HG03521 (cell line): ENCODE measurements at regions not wholly inside any gene's neighbourhood (a gene's known extent, or its start where the extent isn't known, plus 50 kb on each side); places are given as distances from the start of the nearest gene placed in this dataset.

Source experiments
- ATAC-seq: cut with Tn5 transposase; IDR thresholded peaks from one replicate; pipeline ENCODE4 v1.9.1; 2021; ENCODE audit warnings: mild to moderate bottlenecking, moderate library complexity; ENCODE audit not compliant: unreplicated experiment

GRCh38 chr2:236712961-236713673, 143.5 kb downstream of the ACKR3 start:
- ATAC-seq = no peak

DNA sequence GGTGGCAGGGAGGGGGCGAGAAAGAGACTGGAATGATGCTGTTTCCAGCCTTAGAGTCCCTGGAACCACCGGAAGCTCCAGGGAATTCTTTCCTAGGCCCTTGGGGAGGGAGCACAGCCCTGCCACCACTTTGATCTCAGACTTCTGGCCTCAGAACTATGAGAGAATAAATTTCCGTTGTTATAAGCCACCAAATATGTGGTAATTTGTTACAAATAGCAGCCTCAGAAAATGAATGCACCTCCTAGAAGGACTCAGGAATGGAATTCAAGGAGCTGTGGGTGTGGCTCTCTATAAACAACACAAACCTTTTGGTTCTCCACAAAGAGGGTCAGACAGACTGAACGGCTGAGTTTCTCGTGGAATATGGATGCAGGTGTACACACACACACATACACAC, 144.5 kb downstream of the ACKR3 start:
- no peak for ATAC-seq

GRCh38 chr2:236715077-236715476, 145.5 kb downstream of the ACKR3 start:
- no peak for ATAC-seq

- no peak for ATAC-seq
These were observed 145.9 kb downstream of the ACKR3 start for GRCh38 chr2:236715491-236715961.

DNA sequence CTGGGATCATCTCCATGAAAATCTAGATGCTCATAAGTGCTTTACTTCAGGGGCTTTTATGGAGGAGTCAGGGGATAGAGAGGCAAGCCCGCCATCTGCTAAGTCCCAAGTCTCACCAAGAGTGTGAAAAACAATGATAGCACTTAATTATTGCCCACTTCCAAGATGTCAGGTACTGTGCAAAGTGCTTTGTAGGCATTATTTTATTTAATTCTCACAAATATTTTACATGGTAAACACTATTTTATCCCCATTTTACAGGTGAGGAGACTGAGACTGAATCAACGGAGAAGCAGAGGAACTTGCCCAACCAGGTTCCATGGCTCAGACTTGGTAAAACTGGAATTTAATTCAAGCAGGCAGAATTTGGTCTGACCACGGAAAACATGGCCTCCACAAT, 147.5 kb downstream of the ACKR3 start:
- no peak for ATAC-seq

- no peak for ATAC-seq
These were observed 148.1 kb downstream of the ACKR3 start for GRCh38 chr2:236717729-236718128.

DNA sequence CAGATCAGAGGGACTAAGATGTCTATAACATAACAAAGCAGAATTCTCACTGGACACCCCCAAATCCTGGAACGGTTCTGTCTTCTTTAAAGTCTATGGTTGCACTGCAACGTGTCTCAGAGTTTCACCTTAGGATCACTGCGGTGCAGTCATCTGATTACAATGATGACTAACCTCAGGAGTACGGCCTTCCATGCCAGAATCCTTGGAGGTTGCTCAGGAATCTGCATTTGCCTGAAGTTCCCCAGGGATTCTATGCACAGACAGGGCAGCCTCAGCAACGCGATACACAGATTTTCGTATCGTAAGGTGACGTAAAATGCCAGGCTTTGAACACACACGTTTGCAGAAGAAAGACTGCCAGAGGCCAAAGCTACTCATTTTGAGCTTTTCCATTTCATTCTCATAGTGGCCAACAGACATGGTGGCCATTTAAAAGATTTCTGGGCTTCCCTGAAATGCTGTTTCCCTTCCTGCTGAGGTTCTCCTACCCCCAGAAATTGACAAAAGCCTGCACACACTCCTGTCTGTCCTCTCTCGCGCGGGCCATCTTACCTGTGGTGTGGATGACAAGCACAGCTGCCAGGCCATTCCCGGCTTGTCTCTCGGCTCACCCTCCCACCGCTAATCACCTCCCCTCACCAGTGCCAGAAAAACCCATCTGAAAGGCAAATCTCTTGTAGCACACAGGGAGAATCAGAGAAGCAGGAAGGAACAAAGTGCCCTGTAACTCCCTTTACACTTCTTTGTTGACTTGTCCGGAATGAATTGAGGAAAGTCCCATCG, 148.8 kb downstream of the ACKR3 start:
- ATAC-seq = no peak

GRCh38 chr2:236719192-236719635, 149.6 kb downstream of the ACKR3 start:
- no peak for ATAC-seq

- no peak for ATAC-seq
These were observed 151.4 kb downstream of the ACKR3 start for GRCh38 chr2:236720974-236721540.

GRCh38 chr2:236724200-236724599, 154.6 kb downstream of the ACKR3 start:
- no peak for ATAC-seq

- no peak for ATAC-seq
These were observed 157.3 kb downstream of the ACKR3 start for GRCh38 chr2:236726701-236727450.

DNA sequence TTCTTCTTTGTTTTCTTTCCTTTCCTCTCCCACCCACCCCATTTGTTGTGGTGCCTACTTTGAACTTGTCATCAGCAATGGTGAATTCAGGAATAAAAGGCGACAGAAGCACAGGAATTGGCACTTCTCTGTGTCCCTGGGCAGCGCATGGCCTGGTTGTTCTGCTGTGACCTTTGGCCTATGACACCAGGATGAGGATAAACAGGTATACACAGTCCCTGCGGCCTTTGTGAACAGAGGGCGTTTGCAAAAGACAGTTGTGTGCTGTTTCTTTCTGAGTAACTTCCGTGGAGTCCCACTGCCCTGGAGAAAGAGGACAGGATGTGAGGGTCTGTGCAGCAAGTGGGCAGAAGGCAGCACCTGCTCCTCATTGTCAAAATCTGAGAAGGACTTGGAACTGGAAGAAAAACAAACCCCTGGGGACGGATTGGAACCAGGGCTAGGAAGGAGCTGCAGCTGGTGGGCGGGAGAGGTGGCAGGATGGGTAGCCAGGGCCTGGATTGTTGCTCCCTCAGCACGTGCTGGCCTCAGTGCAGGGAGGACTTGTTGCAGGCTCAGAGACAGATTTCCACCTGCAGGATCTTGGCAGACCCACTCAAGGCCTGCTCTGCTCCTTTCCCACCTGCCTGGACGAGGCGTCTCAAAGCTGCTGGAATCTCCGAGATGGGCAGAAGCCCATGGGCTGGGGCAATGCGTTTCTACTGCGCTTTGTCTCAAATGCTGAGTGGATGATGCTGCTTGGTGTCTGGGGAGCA, 159.5 kb downstream of the ACKR3 start:
- no peak for ATAC-seq

DNA sequence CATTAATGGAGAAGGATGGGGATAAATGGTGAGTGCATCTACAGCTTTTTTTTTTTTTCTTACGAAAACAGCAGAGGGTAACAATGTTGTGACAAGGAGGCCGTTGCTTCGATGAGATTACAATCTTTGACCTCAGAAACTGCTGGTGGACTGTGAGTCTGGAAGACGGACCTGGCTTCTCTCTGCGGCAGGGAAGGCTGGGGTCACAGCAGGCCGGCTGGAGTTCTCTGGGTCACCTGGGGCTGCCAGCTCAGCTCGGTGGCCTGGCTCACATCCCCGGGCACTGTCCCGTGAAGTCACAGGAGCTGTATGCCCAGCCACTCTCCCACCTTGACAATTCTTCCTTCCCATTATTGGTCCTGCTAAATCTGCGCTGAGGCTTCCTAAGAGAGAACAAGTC, 160.8 kb downstream of the ACKR3 start:
- ATAC-seq = no peak

GRCh38 chr2:236731767-236732580, 162.3 kb downstream of the ACKR3 start:
- no peak for ATAC-seq

DNA sequence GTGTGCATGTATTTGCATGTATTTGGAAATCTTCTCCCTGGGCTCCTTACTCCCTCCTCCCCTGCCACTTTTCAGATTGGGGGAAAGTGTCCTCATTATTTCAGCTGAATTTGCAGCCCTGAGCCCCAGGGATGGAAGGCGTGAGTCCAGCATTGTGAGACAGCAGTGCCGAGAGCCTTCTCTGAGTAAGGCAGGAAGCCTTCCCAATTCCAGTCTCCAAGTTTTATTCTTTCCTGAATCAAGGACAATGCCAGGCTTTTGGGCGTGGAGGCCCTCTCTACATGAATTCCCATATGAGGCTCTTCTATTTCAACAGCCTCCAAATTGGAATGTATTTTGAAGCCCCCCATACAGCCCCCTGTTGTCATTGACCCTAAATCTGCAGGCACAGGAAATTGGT, 163.5 kb downstream of the ACKR3 start:
- no peak for ATAC-seq

GRCh38 chr2:236735825-236736238, 166.2 kb downstream of the ACKR3 start:
- no peak for ATAC-seq

- ATAC-seq = no peak
These were observed 168.4 kb downstream of the ACKR3 start for GRCh38 chr2:236738030-236738429.

GRCh38 chr2:236738896-236739295, 169.3 kb downstream of the ACKR3 start:
- ATAC-seq = no peak

DNA sequence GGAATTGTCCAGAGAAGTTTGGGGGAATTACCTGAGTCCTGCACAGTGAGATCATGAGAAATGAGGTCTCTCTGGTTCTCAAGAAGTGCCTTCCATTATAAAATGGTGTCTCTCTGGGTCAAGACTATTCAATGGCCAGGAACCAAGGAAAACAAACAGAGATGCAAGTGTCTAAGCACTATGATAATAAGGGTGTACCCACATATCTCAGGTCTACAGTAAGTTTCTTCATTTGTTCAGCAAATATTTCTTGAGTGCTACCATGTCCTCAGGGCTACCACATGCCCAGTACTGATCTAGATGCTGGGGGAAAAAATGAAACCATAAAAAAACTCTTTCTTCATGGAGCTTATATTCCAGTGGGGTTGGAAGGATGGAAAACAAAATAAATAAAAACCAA, 170.0 kb downstream of the ACKR3 start:
- ATAC-seq = no peak

- no peak for ATAC-seq
These were observed 170.9 kb downstream of the ACKR3 start for GRCh38 chr2:236740506-236740905.
